HEK293T (cell line): ENCODE measurements at regions not wholly inside any gene's neighbourhood (a gene's known extent, or its start where the extent isn't known, plus 50 kb on each side); places are given as distances from the start of the nearest gene placed in this dataset.

ENCODE experiments used
- FOXM1 ChIP-seq: fragments of 450-650 bp; IDR thresholded peaks from 2 replicates; pipeline ENCODE4 v1.6.1; 2017; ENCODE audit warnings: mild to moderate bottlenecking, borderline replicate concordance
- L3MBTL2 ChIP-seq: fragments of 450-650 bp; conservative IDR thresholded peaks from 2 replicates; pipeline ENCODE4 v1.6.1; 2016; ENCODE audit warnings: mild to moderate bottlenecking
- NFRKB ChIP-seq: fragments of 450-650 bp; IDR thresholded peaks from 2 replicates; pipeline ENCODE4 v1.6.1; 2016; ENCODE audit warnings: mild to moderate bottlenecking, moderate library complexity
- ZNF384 ChIP-seq: fragments of 450-650 bp; IDR thresholded peaks from 2 replicates; pipeline ENCODE4 v1.6.1; 2016

DNA sequence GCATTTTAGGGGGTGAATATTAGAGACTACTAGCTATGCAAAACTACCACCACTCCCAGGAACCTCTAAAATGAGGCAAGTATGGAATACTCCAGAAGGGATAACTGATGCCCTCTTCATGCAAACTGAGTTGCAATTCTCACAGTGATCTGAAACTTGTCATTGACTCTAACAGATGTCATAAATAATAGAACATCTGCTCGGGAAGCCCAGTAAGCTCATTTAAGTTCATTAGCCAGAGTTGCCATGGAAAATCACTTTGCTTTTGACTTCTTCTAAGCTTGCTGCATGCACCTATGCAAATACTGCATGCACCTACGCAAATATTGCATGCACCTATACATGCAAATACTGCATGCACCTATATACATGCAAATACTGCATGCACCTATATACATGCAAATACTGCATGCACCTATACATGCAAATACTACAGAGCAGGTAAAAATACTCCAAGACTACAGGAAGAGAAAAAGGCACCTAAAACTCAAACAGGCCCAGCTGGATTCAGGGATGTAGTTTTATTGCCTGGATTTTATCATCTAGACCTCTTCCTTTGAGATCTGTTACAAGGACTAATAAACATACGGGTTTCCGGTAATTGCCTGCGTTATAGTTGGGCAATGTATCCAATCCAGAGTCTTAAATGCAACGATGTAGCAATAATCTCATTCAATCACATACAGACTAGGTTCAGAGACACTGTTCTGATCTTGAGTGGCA, 1061.1 kb upstream of the AUTS2 start:
- TF ChIP-seq FOXM1 = no peak
- TF ChIP-seq ZNF384 = no peak
- no peak for TF ChIP-seq L3MBTL2
- TF ChIP-seq NFRKB = no peak
